Esophagus muscularis mucosa (tissue), 4 donors: ENCODE measurements at regions not wholly inside any gene's neighbourhood (a gene's known extent, or its start where the extent isn't known, plus 50 kb on each side); places are given as distances from the start of the nearest gene placed in this dataset.

Source experiments
- EP300 ChIP-seq: sonication (generic); formaldehyde crosslinking; IDR thresholded peaks from one replicate; pipeline ENCODE4 v1.6.1; 2017; ENCODE audit warnings: antibody characterized with exemption
- POLR2A ChIP-seq: fragments of 450-650 bp; IDR thresholded peaks from one replicate; pipeline ENCODE4 v1.6.1; 2017; ENCODE audit warnings: antibody characterized with exemption, moderate library complexity, mild to moderate bottlenecking, low read depth
- POLR2AphosphoS5 ChIP-seq, 2 donors: sonication (generic); formaldehyde crosslinking; IDR thresholded peaks; one replicate each; pipeline ENCODE4 v1.6.1; 2017; ENCODE audit warnings: antibody characterized with exemption in 2 of 2
- TF ChIP-seq, protein P1 (sequence below), 3 experiments: fragments of 200-600 bp in 2 of 3; fragments of 450-650 bp in 1 of 3; sonication (generic) in 2 of 3; IDR thresholded peaks; one replicate each; pipeline ENCODE4 v1.5.1; 2017 to 2019; ENCODE audit warnings: antibody characterized with exemption in 3 of 3, mild to moderate bottlenecking in 2 of 3, moderate library complexity in 1 of 3

- TF ChIP-seq, protein P1, sequence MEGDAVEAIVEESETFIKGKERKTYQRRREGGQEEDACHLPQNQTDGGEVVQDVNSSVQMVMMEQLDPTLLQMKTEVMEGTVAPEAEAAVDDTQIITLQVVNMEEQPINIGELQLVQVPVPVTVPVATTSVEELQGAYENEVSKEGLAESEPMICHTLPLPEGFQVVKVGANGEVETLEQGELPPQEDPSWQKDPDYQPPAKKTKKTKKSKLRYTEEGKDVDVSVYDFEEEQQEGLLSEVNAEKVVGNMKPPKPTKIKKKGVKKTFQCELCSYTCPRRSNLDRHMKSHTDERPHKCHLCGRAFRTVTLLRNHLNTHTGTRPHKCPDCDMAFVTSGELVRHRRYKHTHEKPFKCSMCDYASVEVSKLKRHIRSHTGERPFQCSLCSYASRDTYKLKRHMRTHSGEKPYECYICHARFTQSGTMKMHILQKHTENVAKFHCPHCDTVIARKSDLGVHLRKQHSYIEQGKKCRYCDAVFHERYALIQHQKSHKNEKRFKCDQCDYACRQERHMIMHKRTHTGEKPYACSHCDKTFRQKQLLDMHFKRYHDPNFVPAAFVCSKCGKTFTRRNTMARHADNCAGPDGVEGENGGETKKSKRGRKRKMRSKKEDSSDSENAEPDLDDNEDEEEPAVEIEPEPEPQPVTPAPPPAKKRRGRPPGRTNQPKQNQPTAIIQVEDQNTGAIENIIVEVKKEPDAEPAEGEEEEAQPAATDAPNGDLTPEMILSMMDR (IDR thresholded peaks at IDR 0.05) = no peak
- TF ChIP-seq EP300 = no peak
- no peak for TF ChIP-seq POLR2AphosphoS5 (IDR thresholded peaks at IDR 0.05)
- no peak for TF ChIP-seq POLR2A
Observed at GRCh38 chr7:95669513-95669912, 73.2 kb upstream of the PDK4 start.
